Stimulated activated CD8-positive, alpha-beta memory T cell treated with anti-CD3 and anti-CD28 coated beads, Interleukin-15, amount 100 ng/mL, for 1 hour (primary cell): ENCODE measurements at regions not wholly inside any gene's neighbourhood (a gene's known extent, or its start where the extent isn't known, plus 50 kb on each side); places are given as distances from the start of the nearest gene placed in this dataset.
"Not testable (repeated sequence)": the region's sequence is repeated elsewhere in the genome, so short reads cannot be mapped to it uniquely, and the experiment has no call there.

Experiments used
- DNase-seq: peaks from one replicate; pipeline ENCODE4 v3.0.0-alpha.2; 2020; ENCODE audit warnings: low read depth

DNA sequence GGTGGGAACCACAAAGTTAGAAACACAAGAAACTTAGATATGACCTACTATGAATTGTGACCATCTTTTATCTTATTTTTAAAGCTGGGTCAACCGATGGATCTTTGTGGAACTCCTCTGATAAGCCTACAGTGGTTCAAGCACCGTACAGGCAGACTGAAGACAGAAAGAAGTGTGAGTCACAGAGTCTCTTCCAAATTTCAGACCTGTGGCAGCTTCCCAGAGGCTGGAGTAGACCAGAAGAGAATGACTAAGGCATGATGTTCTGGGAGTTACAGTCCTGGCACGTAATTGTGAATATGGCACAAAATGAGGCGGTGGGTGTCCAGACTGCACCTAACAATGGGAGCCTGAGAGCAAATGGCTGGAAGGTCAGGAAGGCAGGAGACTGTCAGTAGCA lies 70.0 kb downstream of the LMO4 start:
- DNase-seq: no peak

DNA sequence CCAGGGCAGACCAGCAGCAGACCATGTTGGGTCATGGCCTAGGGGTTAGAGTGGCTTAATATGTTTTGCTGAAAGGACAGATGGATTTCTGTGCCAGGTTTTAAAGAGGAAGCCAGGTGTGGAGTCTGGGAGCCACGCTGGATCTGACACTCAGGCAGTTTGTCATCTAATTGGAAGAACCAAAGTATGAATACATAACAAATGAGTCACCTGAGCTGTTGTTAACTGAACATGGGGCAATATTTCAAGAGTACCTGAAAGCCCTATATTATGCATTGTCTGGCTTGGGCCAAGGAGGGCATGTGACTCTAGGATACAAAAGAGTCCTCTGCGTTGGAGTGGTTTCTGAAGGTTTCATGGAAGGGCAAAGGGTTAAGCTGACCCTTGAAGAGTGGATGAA lies 70.6 kb downstream of the LMO4 start:
- no peak for DNase-seq

DNA sequence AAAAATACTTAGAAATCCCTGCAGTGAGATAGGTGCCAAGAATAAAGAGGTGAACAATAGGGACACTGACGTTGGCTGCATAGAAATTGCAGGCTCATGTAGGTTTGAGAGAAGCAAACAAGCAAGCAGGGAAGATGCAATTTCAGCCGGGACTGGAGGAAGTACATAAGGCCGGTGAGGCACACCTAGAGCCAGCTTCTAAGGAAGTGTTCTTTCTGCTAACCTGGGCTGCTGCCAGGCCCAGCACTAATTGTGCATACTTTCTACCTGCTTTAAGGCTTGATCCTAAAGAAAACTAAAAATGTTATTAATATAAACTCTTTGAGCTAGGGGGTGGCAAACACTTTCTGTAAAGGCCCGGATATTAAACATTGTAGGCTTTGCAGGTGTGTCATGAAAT lies 71.0 kb downstream of the LMO4 start:
- DNase-seq: no peak

DNA sequence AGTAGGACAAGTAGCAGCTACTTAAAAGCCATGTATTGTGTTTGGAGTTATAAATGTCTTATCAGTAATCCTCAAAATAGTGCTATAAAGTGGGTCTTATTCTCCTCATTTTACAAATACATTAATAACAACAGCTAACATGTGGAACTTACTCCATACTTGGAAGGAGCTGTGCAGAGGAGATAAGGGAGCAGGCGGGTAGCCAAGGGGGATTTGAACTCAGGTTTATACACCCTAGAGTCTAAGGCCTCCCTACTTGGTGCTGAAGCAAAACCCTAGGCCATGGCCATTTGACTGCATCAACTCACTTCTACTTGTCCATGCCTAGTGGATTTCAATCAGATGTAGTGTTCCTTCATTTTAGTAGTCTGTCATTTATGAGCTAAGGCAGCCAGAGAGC lies 72.1 kb downstream of the LMO4 start:
- DNase-seq: no peak

DNA sequence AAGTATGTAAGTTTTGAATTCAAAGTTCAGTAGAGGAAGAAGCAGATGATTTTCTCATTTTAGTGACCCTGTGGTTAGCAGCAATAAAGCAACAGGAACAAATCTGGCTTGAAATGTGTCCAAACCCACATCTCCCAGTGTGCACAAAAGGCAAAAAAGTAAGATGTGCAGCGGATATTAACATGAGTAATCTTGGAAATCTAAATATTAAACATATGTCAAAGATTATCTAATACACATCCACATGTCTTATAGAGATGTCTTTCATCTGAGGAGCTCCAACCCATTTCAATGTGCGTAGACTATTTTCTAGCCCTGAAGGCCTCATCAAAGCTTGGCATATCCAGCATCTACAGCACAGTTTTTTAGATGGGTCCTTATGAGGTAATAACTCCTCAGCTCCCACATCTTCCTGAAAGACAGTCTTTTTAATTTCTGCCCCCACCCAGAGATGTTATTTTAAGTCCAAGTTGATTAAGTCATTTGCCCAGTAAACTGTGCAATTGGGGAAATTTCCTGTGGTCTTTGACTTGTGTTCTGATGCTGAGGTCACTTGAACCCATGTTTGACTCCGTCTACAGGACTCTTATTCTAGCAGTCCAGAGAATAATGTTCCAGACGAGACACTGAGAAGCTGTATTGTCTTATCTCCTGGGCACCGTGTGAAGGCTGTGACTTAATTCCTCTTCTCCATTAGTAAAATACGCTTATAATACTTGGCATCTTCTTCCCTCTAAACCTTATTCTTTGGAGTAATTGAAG lies 73.7 kb downstream of the LMO4 start:
- DNase-seq: no peak

DNA sequence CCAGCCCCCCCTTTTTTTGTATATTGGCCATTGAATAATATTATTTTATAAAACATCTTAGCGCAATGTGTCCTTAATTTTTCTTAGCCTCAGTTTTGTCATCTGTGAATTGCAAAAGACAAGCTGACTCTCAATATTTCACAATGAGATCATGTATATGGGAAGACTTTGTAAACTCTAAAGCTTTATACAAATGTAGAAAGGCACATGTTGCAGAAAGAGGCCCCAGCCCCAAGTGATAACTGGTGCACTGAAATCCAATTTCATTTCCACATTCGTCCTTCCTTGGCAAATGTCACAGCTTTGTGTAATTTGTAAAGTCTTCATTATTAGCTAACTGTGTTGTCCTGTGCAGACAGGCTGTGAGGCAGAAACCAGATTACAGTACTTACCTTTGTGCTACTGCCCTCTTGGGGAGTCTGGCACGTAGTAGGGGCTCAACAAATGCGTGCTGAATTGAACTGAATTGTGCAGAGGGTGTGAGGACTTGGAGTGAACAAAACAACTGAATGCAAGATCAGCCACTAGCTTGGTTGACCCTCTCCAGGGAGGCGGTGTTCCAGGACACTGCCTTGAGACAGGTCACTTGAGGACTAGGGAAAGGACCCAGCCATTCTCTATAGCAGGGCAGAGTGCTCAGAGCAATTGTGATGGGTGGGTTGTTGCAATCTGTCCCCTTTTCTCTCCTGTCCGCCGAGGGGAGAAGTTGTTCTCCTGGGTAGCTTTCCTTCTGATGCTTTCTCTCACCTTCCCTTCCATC lies 74.6 kb downstream of the LMO4 start:
- no peak for DNase-seq

DNA sequence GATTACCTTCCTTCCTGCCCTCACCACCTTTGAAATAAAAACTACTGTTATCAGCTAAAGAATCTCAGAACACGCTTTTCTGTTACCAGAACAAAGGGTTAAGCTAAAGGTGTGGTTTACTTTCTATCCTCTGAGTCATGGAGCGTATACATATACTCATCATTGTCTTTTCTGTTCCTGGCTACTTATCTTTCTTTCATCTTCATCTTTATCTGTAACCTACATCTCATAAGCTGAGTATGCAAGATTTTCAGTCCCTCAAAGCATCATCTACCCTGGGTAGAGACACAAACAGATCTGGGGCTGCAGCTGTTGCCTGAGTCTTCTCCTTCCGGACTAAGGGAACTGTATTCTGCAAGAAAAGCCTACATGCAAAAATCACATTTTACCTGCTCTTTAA lies 75.6 kb downstream of the LMO4 start:
- DNase-seq: no peak

DNA sequence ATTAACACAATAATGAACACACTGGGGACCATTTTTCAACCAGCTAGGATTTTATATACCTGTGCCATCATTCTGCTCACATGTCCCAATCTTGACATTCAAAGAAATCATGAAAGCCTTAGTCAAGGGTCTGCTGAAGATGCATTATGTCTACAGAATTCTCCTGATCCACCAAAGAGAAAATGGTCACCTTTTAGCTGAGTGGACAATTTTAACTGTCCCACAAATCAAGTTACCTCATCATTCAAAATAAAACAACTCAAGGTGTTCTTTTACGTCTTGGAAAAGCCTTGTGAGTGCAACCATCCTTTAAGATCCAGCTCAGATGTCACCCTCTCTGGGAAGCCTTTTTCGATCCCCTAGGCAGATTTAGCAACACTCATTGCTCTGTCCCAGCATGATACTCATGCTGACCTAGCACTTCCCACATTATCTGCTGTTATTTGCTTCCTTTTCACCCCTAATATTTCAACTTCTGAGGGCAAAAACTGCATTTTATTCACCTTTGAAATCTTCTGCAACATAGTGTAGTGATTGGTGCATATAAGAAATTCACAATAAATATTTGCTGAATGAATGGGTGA lies 80.1 kb downstream of the LMO4 start:
- no peak for DNase-seq

DNA sequence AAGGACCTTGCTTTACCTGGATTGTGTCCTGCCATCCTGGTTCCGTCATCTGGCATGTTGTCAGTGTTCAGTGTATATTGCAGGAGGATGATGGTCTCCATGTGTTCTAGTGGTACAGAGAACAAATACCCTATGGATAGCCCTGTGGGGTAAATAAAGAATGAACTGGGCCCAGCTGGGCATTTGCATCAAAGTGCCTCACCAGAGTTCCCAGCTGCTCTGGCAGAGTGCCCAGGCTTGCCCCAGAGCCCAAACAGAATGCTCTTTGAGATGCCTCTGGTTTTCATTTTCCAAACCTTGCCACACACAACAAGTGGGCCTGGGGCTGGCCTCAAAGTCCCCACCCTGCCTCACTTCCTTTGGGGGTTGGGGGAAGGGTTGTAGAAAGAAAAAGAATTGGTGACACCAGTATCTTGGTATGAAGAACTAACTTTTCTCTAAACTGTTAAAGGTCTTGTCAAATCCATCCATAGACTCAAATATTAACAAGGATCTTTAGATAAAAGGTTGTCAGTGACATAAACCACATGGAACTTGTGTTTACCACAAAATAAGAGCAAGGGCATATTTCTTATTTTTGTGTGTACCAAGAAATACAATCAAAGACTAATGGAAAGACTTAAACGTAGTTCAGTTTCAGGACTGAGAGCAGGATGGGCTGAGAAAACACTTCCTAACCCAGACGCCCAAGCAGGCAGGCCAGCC lies 82.2 kb downstream of the LMO4 start:
- DNase-seq: no peak

DNA sequence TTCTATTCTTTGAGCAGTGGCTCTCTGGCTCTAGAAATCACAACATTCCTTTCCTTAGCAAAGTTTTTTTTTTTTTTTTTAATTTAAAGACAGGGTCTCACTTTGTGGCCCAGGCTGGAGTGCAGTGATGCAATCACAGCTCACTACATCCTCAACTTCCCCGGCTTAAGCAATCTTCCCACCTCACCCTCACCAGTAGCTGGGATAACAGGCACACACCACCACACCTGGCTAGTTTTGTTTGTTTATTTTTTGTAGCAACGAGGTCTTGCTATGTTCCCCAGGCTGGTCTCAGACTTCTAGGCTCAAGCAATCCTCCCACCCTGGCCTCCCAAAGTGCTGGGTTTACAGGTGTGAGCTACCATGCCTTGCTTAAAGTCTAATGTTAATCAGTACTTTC lies 85.2 kb downstream of the LMO4 start:
- not testable (repeated sequence) for DNase-seq

DNA sequence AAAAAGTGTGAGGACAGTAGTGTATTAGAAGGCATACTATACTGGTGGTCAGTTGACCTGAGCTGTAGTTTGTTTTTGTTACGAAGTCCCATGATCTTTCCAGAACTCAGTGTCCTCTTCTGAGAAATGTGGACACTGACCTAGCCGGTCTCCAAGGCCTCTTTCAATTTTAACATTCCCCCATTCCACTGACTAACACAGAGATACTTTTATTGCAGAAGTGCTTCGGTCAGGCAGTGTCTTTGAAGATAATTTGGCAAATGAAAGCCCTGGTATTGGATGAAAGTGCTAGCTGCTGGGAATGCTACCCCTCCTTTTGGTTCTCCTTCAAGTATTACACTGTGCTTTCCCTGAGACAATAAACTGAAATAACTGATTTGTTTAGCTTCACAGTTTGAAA lies 89.4 kb downstream of the LMO4 start:
- no peak for DNase-seq

DNA sequence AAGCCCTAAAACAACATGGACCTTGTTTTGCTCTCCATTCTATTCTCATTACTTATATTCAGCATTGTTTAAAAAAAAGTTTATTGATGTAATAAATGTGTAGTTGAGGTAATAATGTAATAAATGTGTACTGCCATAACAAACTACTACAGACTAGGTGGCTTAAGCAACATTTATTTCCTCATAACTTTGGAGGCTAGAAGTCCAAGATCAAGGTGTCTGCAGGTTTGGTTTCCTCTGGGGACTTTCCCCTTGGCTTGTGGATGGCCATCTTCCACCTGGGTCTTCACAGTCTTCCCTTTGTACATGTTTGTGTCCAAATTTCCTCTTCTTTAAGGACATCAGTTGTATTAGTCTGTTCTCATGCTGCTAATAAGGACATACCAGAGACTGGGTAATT lies 93.1 kb downstream of the LMO4 start:
- DNase-seq: no peak

DNA sequence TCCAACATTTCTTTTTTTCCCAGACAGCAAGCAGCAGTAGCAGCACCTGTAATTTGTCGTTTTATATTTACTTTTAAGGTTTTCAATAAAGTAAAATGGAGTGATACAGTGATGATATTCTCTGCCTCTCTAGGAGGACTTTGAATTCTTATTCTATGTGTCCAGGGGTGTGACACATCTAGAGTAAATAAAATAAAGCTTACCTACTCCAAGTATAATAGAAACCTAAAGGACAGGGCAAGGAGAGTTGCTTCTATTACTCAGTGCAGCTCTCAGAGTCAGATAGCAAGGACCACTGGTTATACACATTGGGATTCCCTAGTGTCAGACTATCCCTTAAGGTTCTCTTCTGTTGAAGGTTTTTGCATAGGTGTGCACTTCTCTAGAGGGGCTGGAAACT lies 95.9 kb downstream of the LMO4 start:
- DNase-seq: no peak

DNA sequence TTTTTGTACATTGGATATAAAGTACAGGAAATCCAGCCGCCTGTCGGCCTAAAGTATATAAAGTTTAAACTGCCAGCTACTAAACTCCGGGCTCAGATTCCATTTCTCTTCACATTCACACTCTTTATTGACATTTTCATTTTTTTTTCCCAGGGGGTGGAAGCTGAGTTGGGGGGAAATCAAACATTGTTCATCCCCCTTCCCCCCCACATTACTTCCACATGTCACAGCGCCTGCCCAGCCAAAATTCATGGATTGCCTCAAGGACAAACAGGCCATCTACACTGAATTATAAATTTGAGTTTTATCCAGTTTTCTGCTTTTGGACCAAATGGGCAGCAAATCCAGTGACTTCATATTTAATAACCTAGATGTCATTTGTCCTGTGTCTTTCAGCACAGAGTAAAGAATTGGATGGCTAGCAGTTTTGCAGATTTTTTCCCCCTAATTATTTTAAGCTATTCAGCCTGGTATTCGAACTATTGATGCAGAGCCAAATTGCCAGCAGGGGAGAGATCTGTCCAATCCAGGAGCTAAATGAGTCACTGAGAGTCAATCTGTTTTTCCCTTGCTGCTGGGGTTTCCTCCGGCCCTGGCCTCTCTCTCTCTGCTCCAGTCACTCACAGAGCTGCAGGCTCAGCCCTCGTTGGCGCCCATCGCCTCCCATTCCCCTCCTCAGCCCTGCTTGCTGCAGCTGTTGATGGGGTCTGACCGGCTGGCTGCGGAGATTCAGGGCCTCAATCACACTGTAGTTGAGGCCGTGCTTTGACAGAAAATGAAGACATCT lies 98.0 kb downstream of the LMO4 start:
- DNase-seq: no peak

DNA sequence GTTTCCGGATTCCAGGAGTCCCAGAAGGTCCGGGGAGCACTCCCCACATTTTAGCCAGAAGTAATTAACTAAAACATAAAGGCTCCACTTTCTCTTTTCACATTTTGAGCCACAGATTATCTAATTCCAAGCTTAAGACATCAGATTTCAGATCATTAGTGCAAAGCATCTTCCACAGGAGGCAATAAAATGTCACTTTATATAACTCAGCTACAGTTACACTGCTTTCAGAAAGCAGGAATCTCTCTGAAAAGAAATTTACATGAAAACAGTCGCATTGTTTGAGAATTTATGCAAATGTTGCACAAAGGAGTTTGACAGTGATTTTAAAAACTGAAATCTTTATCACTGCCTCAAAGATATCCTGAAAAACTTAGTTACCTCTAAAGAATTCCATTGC lies 99.7 kb downstream of the LMO4 start:
- DNase-seq: no peak

DNA sequence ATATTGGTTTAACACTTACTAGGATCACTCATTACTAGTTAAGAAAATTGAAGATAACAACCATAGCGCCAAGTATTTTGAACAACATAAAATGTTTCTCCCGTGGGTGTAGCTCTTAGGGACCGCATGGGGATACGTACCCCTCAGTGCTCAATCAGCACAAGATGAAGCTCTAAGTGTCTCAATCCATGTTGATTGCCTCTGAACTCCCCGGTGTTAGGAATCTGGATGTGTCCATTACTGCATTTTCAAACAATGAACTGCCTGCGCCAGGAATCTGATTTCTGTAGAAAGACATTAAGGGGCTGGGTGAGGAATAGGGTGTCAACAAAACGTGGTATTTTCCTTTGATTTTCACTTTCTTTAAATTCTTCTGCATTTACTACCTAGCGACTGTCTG lies 100.2 kb downstream of the LMO4 start:
- no peak for DNase-seq

DNA sequence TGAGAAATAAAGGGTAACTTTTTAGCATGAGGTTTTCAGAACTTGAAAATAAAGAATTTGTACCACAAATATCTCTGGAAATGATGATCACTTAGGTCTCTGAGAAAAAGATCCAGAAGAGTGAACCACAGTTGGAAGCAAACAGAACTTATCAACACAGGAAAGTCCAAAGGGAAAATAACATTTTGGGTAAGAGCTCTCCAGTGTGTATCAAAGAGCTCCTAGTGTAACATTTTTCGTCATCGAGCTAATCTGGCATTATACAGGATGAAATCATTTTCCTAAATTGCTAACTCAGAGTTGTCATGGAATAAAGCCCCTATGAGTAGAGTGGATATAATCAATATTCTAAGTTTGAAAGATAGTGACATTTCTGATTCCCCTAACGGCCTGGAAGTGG lies 104.0 kb downstream of the LMO4 start:
- no peak for DNase-seq

DNA sequence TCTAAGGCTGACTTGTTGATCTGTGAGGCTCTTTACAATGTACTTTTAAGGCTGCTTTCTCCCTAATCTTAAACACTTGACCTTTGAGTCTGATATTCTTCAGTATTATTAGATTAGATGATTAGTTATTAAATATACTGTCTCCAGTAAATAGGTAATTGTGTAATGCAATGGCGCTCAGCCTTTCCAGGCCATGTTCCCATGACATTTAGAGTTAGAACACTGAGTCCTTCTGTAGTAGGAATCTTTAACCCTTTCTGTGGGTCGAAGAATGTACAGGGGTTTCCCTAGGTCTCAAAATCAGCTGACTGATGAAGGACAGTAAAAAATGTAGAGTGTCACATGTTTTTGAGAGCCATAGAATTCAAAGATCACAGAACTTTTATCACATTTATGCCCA lies 104.4 kb downstream of the LMO4 start:
- not testable (repeated sequence) for DNase-seq

DNA sequence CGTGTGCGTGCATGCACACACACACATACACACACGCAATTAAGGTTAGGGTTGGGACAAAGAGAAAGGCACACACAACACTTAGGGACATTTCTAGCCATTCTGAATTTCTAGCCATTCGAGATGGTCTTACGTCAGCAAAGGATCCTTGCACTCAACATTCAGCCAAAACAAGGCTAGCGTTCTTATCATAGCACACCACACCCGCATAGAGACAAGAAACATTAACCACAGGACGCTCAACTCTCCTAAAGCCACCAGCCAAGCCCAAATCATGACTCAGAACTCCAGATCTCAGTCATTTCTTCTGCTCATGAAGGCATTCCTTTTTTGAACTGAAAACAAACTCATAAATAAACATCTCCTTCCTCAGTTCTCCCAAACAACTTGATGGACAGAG lies 106.8 kb downstream of the LMO4 start:
- no peak for DNase-seq

DNA sequence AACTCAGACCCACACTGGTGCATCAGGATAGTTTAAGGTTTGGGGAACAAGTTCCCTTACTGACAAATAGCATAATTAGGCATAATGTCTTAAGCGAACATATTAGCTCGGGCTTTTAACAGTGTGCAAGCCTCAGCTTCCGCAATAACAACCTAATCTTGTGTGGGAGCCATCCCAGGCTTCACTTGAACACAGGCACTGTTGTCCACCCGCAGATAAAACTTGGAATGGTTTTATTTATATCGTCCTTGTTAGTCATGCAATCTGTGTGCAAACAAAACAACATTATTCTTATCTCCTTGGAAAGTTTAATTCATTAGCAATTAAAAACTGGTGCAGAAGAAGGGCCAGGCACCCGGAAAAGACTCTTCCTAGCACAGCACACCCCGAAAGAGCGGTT lies 107.4 kb downstream of the LMO4 start:
- not testable (repeated sequence) for DNase-seq

DNA sequence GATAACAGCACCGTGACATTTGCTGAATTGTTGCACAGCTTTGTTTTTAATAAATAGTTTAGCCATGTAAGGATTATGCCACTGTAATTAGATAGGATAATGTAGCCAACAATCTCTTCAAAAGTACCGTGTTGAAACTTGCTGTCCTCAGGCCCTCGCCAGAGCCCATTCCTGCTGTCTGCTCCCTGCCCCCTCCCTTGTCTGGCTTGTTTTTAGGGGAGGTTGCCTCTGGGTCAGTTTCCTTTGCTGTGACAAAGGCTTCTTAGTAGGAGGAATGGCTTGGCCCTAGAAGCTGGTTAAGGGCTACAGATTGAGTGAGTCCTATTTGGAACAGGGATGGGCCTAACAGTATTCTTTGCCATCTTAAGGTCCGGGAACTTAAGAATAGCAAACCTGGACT lies 107.9 kb downstream of the LMO4 start:
- no peak for DNase-seq

DNA sequence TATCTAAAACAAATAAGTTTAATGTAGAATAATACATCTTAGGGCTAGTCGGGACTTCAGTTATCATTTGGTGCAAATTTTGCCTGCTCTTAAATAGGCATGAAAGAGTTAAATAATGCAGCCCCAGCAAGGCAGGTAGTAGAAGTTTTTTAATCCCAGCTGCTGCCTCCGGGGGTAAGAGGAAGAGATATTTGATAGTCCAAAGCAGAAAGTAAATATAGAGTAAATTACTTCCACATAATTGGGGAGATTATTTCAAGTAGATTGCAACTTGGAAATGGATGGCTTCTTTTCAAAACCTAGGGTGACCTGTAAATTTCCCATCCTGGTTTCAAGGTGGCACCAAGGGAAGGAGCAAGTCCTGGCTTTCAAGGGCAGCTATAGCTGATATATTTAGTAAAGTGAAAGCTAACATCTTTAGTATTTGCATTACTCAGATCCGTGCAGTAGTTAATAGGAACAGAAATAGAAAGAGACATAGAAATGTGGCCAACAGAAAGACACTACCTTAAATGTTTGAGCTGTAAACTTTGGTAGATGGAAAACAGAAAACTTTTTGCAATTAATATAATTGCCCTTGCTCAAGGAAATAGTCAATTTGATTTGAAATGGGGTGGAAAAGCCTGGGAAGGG lies 109.1 kb downstream of the LMO4 start:
- no peak for DNase-seq
